22Rv1 (cell line): ENCODE measurements at regions not wholly inside any gene's neighbourhood (a gene's known extent, or its start where the extent isn't known, plus 50 kb on each side); places are given as distances from the start of the nearest gene placed in this dataset.

ENCODE experiments used
- CTCF ChIP-seq: fragments of 450-650 bp; IDR thresholded peaks from 2 replicates; pipeline ENCODE4 v1.5.1; 2017; ENCODE audit warnings: mild to moderate bottlenecking
- ZFX ChIP-seq: fragments of 450-650 bp; IDR thresholded peaks from 2 replicates; pipeline ENCODE4 v1.6.1; 2017; ENCODE audit warnings: antibody characterized with exemption, borderline replicate concordance

GRCh38 chr14:37834275-37834674 lies 238.8 kb downstream of the TTC6 start:
- TF ChIP-seq CTCF (no peak), ZFX (no peak)
